ENCODE measurements at regions not wholly inside any gene's neighbourhood (a gene's known extent, or its start where the extent isn't known, plus 50 kb on each side); places are given as distances from the start of the nearest gene placed in this dataset.

- ChIA-PET POLR2A (no interaction called here), CTCF (no interaction called here)
- H3K4me3 Mint-ChIP-seq = no peak overlapping the region
- H3K27me3 Mint-ChIP-seq = peaks cover 10% of the 10 kb centered on the region
- no peak overlapping the region for H3K27ac Mint-ChIP-seq
- ATAC-seq (ENCODE audit: low read depth) (no peak), DNase-seq (no peak)
- TF ChIP-seq CTCF (IDR thresholded peaks at IDR 0.05) = no peak
- no peaks in the 10 kb centered on the region for H3K4me1 Mint-ChIP-seq
- no peaks in the 10 kb centered on the region for H3K36me3 Mint-ChIP-seq (ENCODE audit: low read depth)
- intact Hi-C loops (cut with micrococcal nuclease) = no loop called here
- H3K9me3 Mint-ChIP-seq = no peaks in the 10 kb centered on the region
These were observed 54.9 kb upstream of the IGF1 start for GRCh38 chr12:102535306-102535705.

GRCh38 chr12:102534899-102535298 lies 54.5 kb upstream of the IGF1 start:
- Mint-ChIP-seq H3K9me3 (no peaks in the 10 kb centered on the region), H3K4me3 (no peak overlapping the region), H3K27ac (no peak overlapping the region), H3K27me3 (peaks cover 10% of the 10 kb centered on the region), H3K36me3 (ENCODE audit: low read depth) (no peaks in the 10 kb centered on the region), H3K4me1 (no peaks in the 10 kb centered on the region)
- POLR2A ChIA-PET = no interaction called here
- DNase-seq = no peak
- CTCF ChIA-PET = no interaction called here
- intact Hi-C loops (cut with micrococcal nuclease) = no loop called here
- TF ChIP-seq CTCF (IDR thresholded peaks at IDR 0.05) = no peak
- ATAC-seq (ENCODE audit: low read depth) = no peak

GRCh38 chr12:102533483-102534215 lies 53.3 kb upstream of the IGF1 start:
- H3K9me3 Mint-ChIP-seq = no peaks in the 10 kb centered on the region
- H3K27me3 Mint-ChIP-seq = peaks cover 7% of the 10 kb centered on the region
- CTCF ChIA-PET = no interaction called here
- no peak overlapping the region for H3K4me3 Mint-ChIP-seq
- POLR2A ChIA-PET = no interaction called here
- H3K4me1 Mint-ChIP-seq = no peaks in the 10 kb centered on the region
- no peak for ATAC-seq (ENCODE audit: low read depth)
- no peak for TF ChIP-seq CTCF (IDR thresholded peaks at IDR 0.05)
- no peak for DNase-seq
- no peaks in the 10 kb centered on the region for H3K36me3 Mint-ChIP-seq (ENCODE audit: low read depth)
- H3K27ac Mint-ChIP-seq = no peak overlapping the region
- intact Hi-C loops (cut with micrococcal nuclease) = no loop called here
